ENCODE measurements at regions not wholly inside any gene's neighbourhood (a gene's known extent, or its start where the extent isn't known, plus 50 kb on each side); places are given as distances from the start of the nearest gene placed in this dataset.

DNA sequence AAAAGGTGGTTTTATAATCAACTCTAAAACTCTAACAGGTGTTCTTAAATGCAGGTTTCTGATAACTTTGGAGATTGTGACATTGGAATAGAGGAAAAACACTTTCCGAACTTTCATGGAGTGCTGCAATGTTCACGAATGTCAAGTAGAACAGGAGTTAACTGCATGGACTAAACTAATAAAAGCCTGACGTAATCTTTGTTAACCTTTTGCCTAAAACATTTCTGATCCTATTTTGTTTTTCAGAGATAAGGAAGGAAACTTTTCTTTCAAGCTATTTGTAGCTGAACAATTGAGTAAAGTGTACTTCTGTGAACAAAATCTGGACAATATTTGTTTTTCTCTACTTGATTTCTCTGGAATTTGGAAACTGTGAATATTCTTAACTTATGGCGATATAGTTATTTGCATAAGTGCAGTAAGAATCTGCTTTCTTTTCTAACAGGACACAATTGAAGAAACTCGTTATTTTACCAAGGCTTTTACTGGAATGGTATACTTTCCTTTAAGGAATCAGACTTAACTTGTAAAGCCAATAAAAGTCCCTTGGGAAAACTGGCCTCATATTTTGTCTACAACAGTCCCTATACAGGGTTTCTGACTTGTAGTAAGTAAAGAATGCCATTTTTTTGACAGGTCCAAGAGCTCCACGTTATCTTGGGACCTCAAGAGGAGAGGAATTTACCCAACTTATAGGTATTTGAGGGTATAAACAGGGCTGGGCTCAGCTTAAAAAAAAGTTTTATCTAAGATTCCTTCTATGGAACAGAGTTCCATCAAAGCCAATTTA is 154.7 kb downstream of the NXNL2 start:
- no peak for DNase-seq (ENCODE audit: low read depth, low spot score)
- POLR2A ChIA-PET = no interaction called here

GRCh38 chr9:88690628-88691027 is 155.7 kb downstream of the NXNL2 start:
- Histone ChIP-seq H3K4me3 (ENCODE audit: low read depth, low read length) (no peak overlapping the region), H3K27me3 (ENCODE audit: control insufficient read depth, insufficient read depth, low read length) (no peaks in the 10 kb centered on the region), H3K9me3 (ENCODE audit: control insufficient read depth, insufficient read depth, low read length) (peaks cover 6% of the 10 kb centered on the region), H3K27ac (ENCODE audit: low read depth, low read length) (no peak overlapping the region)
- DNase-seq (ENCODE audit: low read depth, low spot score) = no peak
- ChIA-PET CTCF (no interaction called here), POLR2A (no interaction called here)
- TF ChIP-seq, protein P1, sequence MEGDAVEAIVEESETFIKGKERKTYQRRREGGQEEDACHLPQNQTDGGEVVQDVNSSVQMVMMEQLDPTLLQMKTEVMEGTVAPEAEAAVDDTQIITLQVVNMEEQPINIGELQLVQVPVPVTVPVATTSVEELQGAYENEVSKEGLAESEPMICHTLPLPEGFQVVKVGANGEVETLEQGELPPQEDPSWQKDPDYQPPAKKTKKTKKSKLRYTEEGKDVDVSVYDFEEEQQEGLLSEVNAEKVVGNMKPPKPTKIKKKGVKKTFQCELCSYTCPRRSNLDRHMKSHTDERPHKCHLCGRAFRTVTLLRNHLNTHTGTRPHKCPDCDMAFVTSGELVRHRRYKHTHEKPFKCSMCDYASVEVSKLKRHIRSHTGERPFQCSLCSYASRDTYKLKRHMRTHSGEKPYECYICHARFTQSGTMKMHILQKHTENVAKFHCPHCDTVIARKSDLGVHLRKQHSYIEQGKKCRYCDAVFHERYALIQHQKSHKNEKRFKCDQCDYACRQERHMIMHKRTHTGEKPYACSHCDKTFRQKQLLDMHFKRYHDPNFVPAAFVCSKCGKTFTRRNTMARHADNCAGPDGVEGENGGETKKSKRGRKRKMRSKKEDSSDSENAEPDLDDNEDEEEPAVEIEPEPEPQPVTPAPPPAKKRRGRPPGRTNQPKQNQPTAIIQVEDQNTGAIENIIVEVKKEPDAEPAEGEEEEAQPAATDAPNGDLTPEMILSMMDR (IDR thresholded peaks at IDR 0.05; ENCODE audit: low read depth, low read length) = no peak

More for the DNA sequence above, 154.7 kb downstream of the NXNL2 start:
- Histone ChIP-seq H3K9me3 (ENCODE audit: control insufficient read depth, insufficient read depth, low read length) (peaks cover 6% of the 10 kb centered on the region), H3K27ac (ENCODE audit: low read depth, low read length) (no peak overlapping the region), H3K4me3 (ENCODE audit: low read depth, low read length) (no peak overlapping the region), H3K27me3 (ENCODE audit: control insufficient read depth, insufficient read depth, low read length) (no peaks in the 10 kb centered on the region)
- TF ChIP-seq, protein P1 (IDR thresholded peaks at IDR 0.05; ENCODE audit: low read depth, low read length) = no peak
- CTCF ChIA-PET = no interaction called here

DNA sequence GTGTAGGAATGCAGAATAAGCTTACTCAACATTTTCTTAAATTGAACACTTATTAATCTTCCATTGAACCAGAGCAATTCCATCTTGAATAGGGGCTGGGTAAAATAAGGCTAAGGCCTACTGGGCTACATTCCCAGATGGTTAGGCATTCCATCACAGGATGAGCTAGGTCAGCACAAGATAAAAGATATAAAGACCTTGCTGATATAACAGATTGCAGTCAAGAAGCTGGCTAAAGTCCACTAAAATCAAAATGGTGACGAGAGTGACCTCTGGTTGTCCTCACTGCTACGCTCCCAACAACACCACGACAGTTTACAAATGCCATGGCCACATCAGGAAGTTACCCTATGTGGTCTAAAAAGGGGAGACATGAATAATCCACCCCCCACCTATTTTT is 156.1 kb downstream of the NXNL2 start:
- H3K27ac ChIP-seq (ENCODE audit: low read depth, low read length) = no peak overlapping the region
- no peak overlapping the region for H3K4me3 ChIP-seq (ENCODE audit: low read depth, low read length)
- TF ChIP-seq, protein P1 (IDR thresholded peaks at IDR 0.05; ENCODE audit: low read depth, low read length) = no peak
- no peak for DNase-seq (ENCODE audit: low read depth, low spot score)
- peaks cover 1% of the 10 kb centered on the region for H3K9me3 ChIP-seq (ENCODE audit: control insufficient read depth, insufficient read depth, low read length)
- H3K27me3 ChIP-seq (ENCODE audit: control insufficient read depth, insufficient read depth, low read length) = no peaks in the 10 kb centered on the region
- ChIA-PET CTCF (interaction anchor here (0.6 kb wide), 1 partner anchor 21 kb away, joined by 3 read pairs; no protein-coding TSS in a partner anchor), POLR2A (no interaction called here)

GRCh38 chr9:88691811-88692210 is 156.8 kb downstream of the NXNL2 start:
- POLR2A ChIA-PET = no interaction called here
- peak; percentile 7 for DNase-seq (ENCODE audit: low read depth, low spot score)
- Histone ChIP-seq H3K27me3 (ENCODE audit: control insufficient read depth, insufficient read depth, low read length) (no peaks in the 10 kb centered on the region), H3K27ac (ENCODE audit: low read depth, low read length) (no peak overlapping the region), H3K4me3 (ENCODE audit: low read depth, low read length) (no peak overlapping the region), H3K9me3 (ENCODE audit: control insufficient read depth, insufficient read depth, low read length) (no peaks in the 10 kb centered on the region; the same call in 1 of the 2 replicates)
- CTCF ChIA-PET = no interaction called here
- TF ChIP-seq, protein P1 (IDR thresholded peaks at IDR 0.05; ENCODE audit: low read depth, low read length) = no peak

- TF ChIP-seq, protein P1 (IDR thresholded peaks at IDR 0.05; ENCODE audit: low read depth, low read length) = no peak
- no peaks in the 10 kb centered on the region for H3K27me3 ChIP-seq (ENCODE audit: control insufficient read depth, insufficient read depth, low read length)
- no peak overlapping the region for H3K27ac ChIP-seq (ENCODE audit: low read depth, low read length)
- POLR2A ChIA-PET = no interaction called here
- CTCF ChIA-PET = no interaction called here
- no peak for DNase-seq (ENCODE audit: low read depth, low spot score)
- no peaks in the 10 kb centered on the region; the same call in 1 of the 2 replicates for H3K9me3 ChIP-seq (ENCODE audit: control insufficient read depth, insufficient read depth, low read length)
- H3K4me3 ChIP-seq (ENCODE audit: low read depth, low read length) = no peak overlapping the region
Measured at GRCh38 chr9:88692827-88693226, 157.8 kb downstream of the NXNL2 start.
